Stimulated activated CD4-positive, alpha-beta T cell treated with anti-CD3 and anti-CD28 coated beads, Interleukin-1b, Interleukin-23, amount 100 ng/mL, for 1 hour (primary cell): ENCODE measurements at regions not wholly inside any gene's neighbourhood (a gene's known extent, or its start where the extent isn't known, plus 50 kb on each side); places are given as distances from the start of the nearest gene placed in this dataset.

Experiments
- DNase-seq, 2 donors: peaks; one replicate each; pipeline ENCODE4 v3.0.0-alpha.2; 2020; ENCODE audit warnings: low read depth in 2 of 2

GRCh38 chr12:4049298-4050080 is 176.3 kb upstream of the PARP11 start:
- DNase-seq: no peak

GRCh38 chr12:4047421-4047820 is 174.2 kb upstream of the PARP11 start:
- DNase-seq: no peak

DNA sequence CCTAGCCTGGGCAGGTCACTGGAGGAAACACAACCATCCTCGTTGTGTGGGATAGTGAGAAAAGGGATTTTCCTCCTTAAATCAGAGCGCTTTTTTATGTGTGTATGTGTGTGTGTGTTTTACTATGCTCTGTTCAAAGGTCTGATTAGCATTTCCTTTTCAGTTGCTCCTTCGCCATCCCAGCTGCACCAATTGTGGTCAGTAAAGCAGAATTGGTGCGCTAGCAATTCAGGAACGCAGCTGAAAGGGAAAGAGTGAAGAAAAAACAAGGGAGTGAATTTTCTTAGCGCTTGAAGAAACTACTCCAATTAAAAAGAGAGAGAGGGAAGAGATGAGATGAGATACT is 173.3 kb upstream of the PARP11 start:
- DNase-seq: no peak

DNA sequence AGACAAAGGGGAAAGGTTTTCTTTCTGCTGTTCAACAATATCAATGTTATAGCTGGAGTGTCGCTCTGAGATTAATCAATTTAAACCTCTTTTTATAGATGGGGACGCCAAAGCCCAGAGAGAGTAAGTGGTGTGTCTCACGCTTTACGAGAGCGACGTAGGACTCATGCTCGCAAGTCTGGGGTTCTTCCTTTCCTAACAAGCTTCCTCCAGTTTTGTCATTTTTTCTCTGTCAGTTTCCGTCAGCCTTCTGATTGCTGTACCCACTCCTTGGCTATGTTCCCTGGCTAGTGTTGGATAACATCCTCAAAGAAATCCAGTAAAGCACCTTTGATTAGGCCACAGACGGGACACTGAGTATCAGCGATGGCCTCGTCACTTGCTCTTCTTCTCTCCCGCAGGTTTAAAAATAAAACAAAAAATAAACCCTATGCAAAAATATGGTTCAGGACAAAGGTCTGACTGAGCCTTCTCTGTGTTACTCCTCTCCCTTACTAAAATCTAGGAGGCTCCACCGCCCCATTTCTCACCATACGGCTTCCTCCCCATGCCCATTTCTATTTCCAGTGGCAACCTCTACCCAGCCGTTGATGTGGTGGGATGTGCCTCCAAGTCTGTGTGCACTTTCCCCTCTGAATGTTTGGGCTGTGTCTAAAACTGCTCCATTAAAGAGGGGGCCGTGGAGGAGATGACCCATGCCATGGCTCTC is 172.7 kb upstream of the PARP11 start:
- no peak for DNase-seq

GRCh38 chr12:4044736-4045730 is 171.8 kb upstream of the PARP11 start:
- no peak for DNase-seq

DNA sequence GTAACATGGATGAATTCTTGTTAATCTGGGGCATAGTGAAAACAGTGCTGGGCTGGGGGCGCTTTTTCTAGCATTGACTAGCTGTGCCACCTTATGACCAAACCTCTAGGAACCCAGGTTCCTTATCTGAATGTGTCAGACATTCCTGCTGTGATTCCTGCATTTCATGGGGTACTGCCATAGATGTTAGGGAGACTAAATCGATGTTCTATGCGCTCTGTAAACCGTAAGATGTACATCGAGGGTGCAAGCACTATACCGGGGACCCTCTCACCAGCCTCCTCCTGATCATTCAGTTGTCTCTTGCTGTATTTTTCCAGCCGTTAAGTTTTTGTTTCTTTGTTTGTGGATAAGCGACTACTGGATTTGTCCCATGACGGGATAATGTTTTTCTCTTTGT is 170.9 kb upstream of the PARP11 start:
- no peak for DNase-seq

DNA sequence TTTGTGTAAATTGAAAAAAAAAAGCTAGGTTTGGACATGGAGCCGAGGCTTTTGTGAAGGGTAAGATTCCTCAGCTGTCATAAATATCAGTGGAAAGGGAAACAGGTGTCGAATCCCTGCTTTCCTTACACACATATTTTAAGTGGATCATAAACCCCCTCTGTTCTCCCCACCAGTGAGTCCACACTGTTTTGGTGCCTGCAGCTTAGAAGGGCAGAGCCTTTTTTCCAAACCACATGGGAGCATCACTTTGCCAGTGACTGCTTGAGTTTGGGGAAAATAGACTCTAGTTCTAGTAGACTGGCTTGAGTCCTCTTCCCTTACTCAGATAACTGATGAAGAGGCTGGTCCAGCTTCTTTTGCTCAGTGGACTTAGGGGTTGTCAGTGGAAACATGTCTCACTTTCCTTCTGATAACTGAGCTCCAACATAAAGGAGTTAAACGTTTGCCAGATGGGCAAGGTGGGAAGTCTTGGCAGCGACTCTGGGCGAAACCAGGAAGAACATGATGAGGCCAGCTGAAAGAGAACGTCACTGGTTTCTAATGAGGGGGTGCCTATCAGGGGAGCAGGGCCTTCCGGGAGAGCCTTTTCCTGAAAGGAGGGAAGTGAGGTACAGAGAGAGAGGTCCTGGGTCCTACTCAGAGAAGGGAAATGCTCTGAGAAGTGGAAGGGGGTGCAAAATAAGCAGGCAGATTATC is 168.1 kb upstream of the PARP11 start:
- DNase-seq: no peak

DNA sequence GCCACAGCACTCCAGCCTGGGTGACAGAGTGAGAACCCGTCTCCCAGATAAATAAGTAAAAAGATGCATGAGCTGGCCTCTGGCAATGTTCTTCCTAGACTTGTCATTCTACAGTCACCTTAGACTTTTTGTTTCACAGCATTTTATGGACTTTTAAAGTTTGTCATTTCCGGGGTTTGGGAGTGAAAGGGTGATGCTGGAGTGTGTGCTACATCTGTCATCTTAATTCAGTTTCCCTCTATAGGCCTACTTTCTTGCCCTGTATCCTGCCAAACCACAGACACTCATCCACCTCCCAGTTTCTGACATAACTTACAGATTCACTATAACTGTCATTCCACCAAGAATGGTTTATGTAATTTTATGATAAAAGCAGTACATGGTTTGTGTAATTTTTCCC is 166.7 kb upstream of the PARP11 start:
- DNase-seq: no peak

DNA sequence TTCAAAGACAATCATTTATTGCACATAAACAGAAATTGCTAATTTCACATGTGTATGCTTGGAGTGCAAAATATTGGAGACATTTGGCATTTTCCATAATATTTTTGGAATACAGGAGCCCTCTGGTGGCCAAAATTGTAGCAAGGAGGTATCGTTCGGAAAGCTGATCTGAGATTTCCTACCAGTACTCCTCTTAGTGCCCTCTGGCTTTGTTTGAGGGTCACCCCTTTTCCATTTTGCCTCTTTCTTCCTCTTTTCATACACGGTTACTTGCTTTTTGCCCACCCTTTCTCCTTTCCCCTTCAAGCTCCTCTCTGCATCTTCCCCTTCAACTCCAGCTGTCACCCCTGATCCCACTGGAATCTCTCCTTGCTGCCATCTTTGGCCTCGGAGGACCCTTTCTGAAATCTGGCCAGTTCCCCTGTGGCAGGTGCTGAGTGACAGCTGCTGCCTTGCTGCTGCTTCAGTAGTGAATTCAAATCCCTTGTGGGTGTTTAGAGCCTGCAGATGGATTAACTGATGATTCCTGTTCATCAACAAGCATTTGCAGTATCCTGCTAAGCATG is 164.6 kb upstream of the PARP11 start:
- no peak for DNase-seq

- no peak for DNase-seq
These were observed 163.6 kb upstream of the PARP11 start for GRCh38 chr12:4036671-4037271.

GRCh38 chr12:4034921-4035320 is 161.7 kb upstream of the PARP11 start:
- no peak for DNase-seq

GRCh38 chr12:4032924-4033615 is 159.9 kb upstream of the PARP11 start:
- DNase-seq: no peak

GRCh38 chr12:4031703-4032291 is 158.6 kb upstream of the PARP11 start:
- no peak for DNase-seq

GRCh38 chr12:4030929-4031702 is 157.9 kb upstream of the PARP11 start:
- DNase-seq: peak; percentile 27 to 53

GRCh38 chr12:4027412-4027811 is 154.2 kb upstream of the PARP11 start:
- DNase-seq: peak; percentile 33 to 34

- DNase-seq: no peak
These were observed 153.3 kb upstream of the PARP11 start for GRCh38 chr12:4026517-4026916.

- DNase-seq: no peak
These were observed 152.8 kb upstream of the PARP11 start for GRCh38 chr12:4026020-4026358.

GRCh38 chr12:4025181-4026019 is 152.2 kb upstream of the PARP11 start:
- no peak for DNase-seq
